Caco-2 (cell line): ENCODE measurements at regions not wholly inside any gene's neighbourhood (a gene's known extent, or its start where the extent isn't known, plus 50 kb on each side); places are given as distances from the start of the nearest gene placed in this dataset.

Experiments used
- BruUV-seq: library from RNA; stranded (reverse); fragments of 400-500 nt; replicated peaks from 2 replicates; lab custom pipeline; 2021; lab: Mats Ljungman, UMichigan
- CTCF ChIA-PET: fragments of 300-600 bp; sonication (Branson Sonifier 250); formaldehyde crosslinking; loops from one replicate; lab custom pipeline; 2022; ENCODE audit warnings: antibody characterized with exemption; lab: Charles Lee
- POLR2A ChIA-PET: fragments of 300-600 bp; sonication (Branson Sonifier 250); formaldehyde crosslinking; loops from one replicate; lab custom pipeline; 2022; ENCODE audit warnings: antibody characterized with exemption; lab: Charles Lee
- DNase-seq, 2 experiments: peaks; one replicate each; pipeline versions ENCODE4 v3.0.0 to v3.0.0-alpha.2; 2020 to 2022
- H3K27me3 ChIP-seq: replicated peaks from 2 replicates; pipeline ENCODE4 v1.6.0; 2011; ENCODE audit warnings: low read length; ENCODE audit not compliant: control insufficient read depth, insufficient read depth
- H3K36me3 ChIP-seq: 2 replicates; pipeline ENCODE4 v1.5.1; 2011; ENCODE audit warnings: low read length; ENCODE audit not compliant: control insufficient read depth, insufficient read depth
- H3K4me1 ChIP-seq: fragments of 250-450 bp; sonication (Bioruptor Pico); 2 replicates; pipeline ENCODE4 v1.5.1; 2020; ENCODE audit warnings: mild to moderate bottlenecking
- H3K4me3 ChIP-seq: 2 replicates; pipeline ENCODE4 v1.5.1; 2011; ENCODE audit warnings: low read depth, mild to moderate bottlenecking, control low read depth, low read length
- H3K9me3 ChIP-seq: fragments of 250-450 bp; sonication (Bioruptor Pico); 2 replicates; pipeline ENCODE4 v1.5.1; 2020; ENCODE audit warnings: mild to moderate bottlenecking, moderate library complexity
- H3K27ac Mint-ChIP-seq: one replicate; pipeline ENCODE4 v1.8.0; 2022; ENCODE audit warnings: mixed read lengths; ENCODE audit not compliant: unreplicated experiment
- H3K27me3 Mint-ChIP-seq: one replicate; pipeline ENCODE4 v1.8.0; 2022; ENCODE audit warnings: mixed read lengths; ENCODE audit not compliant: insufficient read depth, unreplicated experiment
- H3K36me3 Mint-ChIP-seq: one replicate; pipeline ENCODE4 v1.8.0; 2022; ENCODE audit warnings: mild to moderate bottlenecking, mixed read lengths; ENCODE audit not compliant: insufficient read depth, unreplicated experiment
- H3K4me1 Mint-ChIP-seq: one replicate; pipeline ENCODE4 v1.8.0; 2022; ENCODE audit warnings: low read depth, mixed read lengths; ENCODE audit not compliant: unreplicated experiment
- H3K4me3 Mint-ChIP-seq: one replicate; pipeline ENCODE4 v1.8.0; 2022; ENCODE audit warnings: mild to moderate bottlenecking, moderate library complexity, mixed read lengths; ENCODE audit not compliant: unreplicated experiment
- H3K9me3 Mint-ChIP-seq: one replicate; pipeline ENCODE4 v1.8.0; 2022; ENCODE audit warnings: mixed read lengths; ENCODE audit not compliant: unreplicated experiment
- CTCF ChIP-seq, 2 experiments: fragments of 200-600 bp in 1 of 2; IDR thresholded peaks; 1 replicate in 1 of 2; 2 replicates in 1 of 2; pipeline versions ENCODE4 v1.5.1 to v1.8.0; 2011 to 2022; ENCODE audit warnings: antibody characterized with exemption in 1 of 2, control low read depth in 1 of 2, inconsistent platforms in 1 of 2, low read depth in 1 of 2, low read length in 1 of 2, mild to moderate bottlenecking in 1 of 2, moderate library complexity in 1 of 2; ENCODE audit not compliant: insufficient read depth in 1 of 2, severe bottlenecking in 1 of 2, unreplicated experiment in 1 of 2
- intact Hi-C: fragments of 100-400 bp; cut with micrococcal nuclease; formaldehyde crosslinking; loops from one replicate; pipeline ENCODE4 v1.10.0; 2022; ENCODE audit not compliant: unreplicated experiment

- Histone ChIP-seq H3K27me3 (no peaks in the 10 kb centered on the region), H3K36me3 (no peaks in the 10 kb centered on the region), H3K4me1 (no peaks in the 10 kb centered on the region), H3K4me3 (no peak overlapping the region), H3K9me3 (no peaks in the 10 kb centered on the region)
- ChIA-PET CTCF (no interaction called here), POLR2A (no interaction called here)
- intact Hi-C loops: no loop called here
- no peak for DNase-seq
- Mint-ChIP-seq H3K27ac (no peak overlapping the region), H3K36me3 (no peaks in the 10 kb centered on the region), H3K4me3 (no peak overlapping the region), H3K27me3 (peaks cover 8% of the 10 kb centered on the region), H3K4me1 (no peaks in the 10 kb centered on the region), H3K9me3 (no peaks in the 10 kb centered on the region)
- TF ChIP-seq CTCF (IDR thresholded peaks at IDR 0.05; ENCODE audit: insufficient read depth in 1 of 2, low read depth in 1 of 2, low read length in 1 of 2, severe bottlenecking in 1 of 2, unreplicated experiment in 1 of 2): no peak
- no TSS peak for BruUV-seq
These were observed 61.4 kb downstream of the CCDC54 start for GRCh38 chr3:107438671-107439070.

- H3K36me3 Mint-ChIP-seq: no peaks in the 10 kb centered on the region
- no peaks in the 10 kb centered on the region for H3K9me3 ChIP-seq
- intact Hi-C loops: no loop called here
- no peaks in the 10 kb centered on the region for H3K27me3 ChIP-seq
- TF ChIP-seq CTCF (IDR thresholded peaks at IDR 0.05; ENCODE audit: insufficient read depth in 1 of 2, low read depth in 1 of 2, low read length in 1 of 2, severe bottlenecking in 1 of 2, unreplicated experiment in 1 of 2): no peak
- H3K9me3 Mint-ChIP-seq: no peaks in the 10 kb centered on the region
- BruUV-seq: no TSS peak
- DNase-seq: no peak
- no peaks in the 10 kb centered on the region for H3K4me1 Mint-ChIP-seq
- no peak overlapping the region for H3K27ac Mint-ChIP-seq
- no peaks in the 10 kb centered on the region for H3K36me3 ChIP-seq
- H3K4me3 Mint-ChIP-seq: no peak overlapping the region
- ChIA-PET CTCF (no interaction called here), POLR2A (no interaction called here)
- H3K4me1 ChIP-seq: no peaks in the 10 kb centered on the region
- no peak overlapping the region for H3K4me3 ChIP-seq
- H3K27me3 Mint-ChIP-seq: no peaks in the 10 kb centered on the region
These were observed 64.4 kb downstream of the CCDC54 start for GRCh38 chr3:107441617-107442016.

- CTCF ChIA-PET: no interaction called here
- H3K27ac Mint-ChIP-seq: no peak overlapping the region
- POLR2A ChIA-PET: no interaction called here
These were observed 66.2 kb downstream of the CCDC54 start for GRCh38 chr3:107443461-107443860.

More at GRCh38 chr3:107443461-107443860, 66.2 kb downstream of the CCDC54 start:
- no peaks in the 10 kb centered on the region for H3K4me1 Mint-ChIP-seq
- Histone ChIP-seq H3K4me1 (no peaks in the 10 kb centered on the region), H3K36me3 (no peaks in the 10 kb centered on the region), H3K4me3 (no peak overlapping the region), H3K27me3 (no peaks in the 10 kb centered on the region), H3K9me3 (no peaks in the 10 kb centered on the region)
- intact Hi-C loops: no loop called here
- no peaks in the 10 kb centered on the region for H3K36me3 Mint-ChIP-seq
- no peaks in the 10 kb centered on the region for H3K27me3 Mint-ChIP-seq
- DNase-seq: no peak
- H3K4me3 Mint-ChIP-seq: no peak overlapping the region
- BruUV-seq: no TSS peak
- TF ChIP-seq CTCF (IDR thresholded peaks at IDR 0.05; ENCODE audit: insufficient read depth in 1 of 2, low read depth in 1 of 2, low read length in 1 of 2, severe bottlenecking in 1 of 2, unreplicated experiment in 1 of 2): no peak
- no peaks in the 10 kb centered on the region for H3K9me3 Mint-ChIP-seq
